Heart left ventricle (tissue), 16 donors: ENCODE measurements at regions not wholly inside any gene's neighbourhood (a gene's known extent, or its start where the extent isn't known, plus 50 kb on each side); places are given as distances from the start of the nearest gene placed in this dataset.

ENCODE experiments used
- ATAC-seq, 4 donors: fragments of 200-7000 bp; cut with Tn5 transposase; one replicate each; pipeline ENCODE4 v1.9.1; 2020 to 2022; ENCODE audit warnings: moderate library complexity in 4 of 4, mild to moderate bottlenecking in 3 of 4, moderate number of reproducible peaks in 1 of 4
- DNase-seq, 5 donors: peaks; one replicate each; pipeline ENCODE4 v3.0.0-alpha.2; 2020
- H3K27ac ChIP-seq, 12 donors: fragments of 200-600 bp; sonication (generic) in 4 of 12; one replicate each; pipeline versions ENCODE4 v1.5.0 to v1.8.0; 2016 to 2022; ENCODE audit warnings: mild to moderate bottlenecking in 2 of 12
- H3K27me3 ChIP-seq, 9 donors: fragments of 200-600 bp; sonication (generic) in 2 of 9; one replicate each; pipeline versions ENCODE4 v1.5.1 to v1.8.0; 2016 to 2022; ENCODE audit warnings: mild to moderate bottlenecking in 3 of 9
- H3K36me3 ChIP-seq, 9 donors: fragments of 200-600 bp; sonication (generic) in 2 of 9; one replicate each; pipeline versions ENCODE4 v1.5.0 to v1.8.0; 2018 to 2022; ENCODE audit warnings: mild to moderate bottlenecking in 2 of 9
- H3K4me1 ChIP-seq, 12 donors: fragments of 200-600 bp; sonication (generic) in 4 of 12; one replicate each; pipeline versions ENCODE4 v1.5.0 to v1.8.0; 2016 to 2022; ENCODE audit warnings: mild to moderate bottlenecking in 3 of 12
- H3K4me3 ChIP-seq, 12 donors: fragments of 200-600 bp; sonication (generic) in 4 of 12; one replicate each; pipeline versions ENCODE4 v1.5.0 to v1.8.0; 2017 to 2022; ENCODE audit warnings: mild to moderate bottlenecking in 9 of 12, moderate library complexity in 4 of 12
- H3K9me3 ChIP-seq, 12 donors: fragments of 200-600 bp; sonication (generic) in 4 of 12; one replicate each; pipeline versions ENCODE4 v1.5.0 to v1.8.0; 2016 to 2022; ENCODE audit warnings: mild to moderate bottlenecking in 1 of 12
- POLR2A ChIP-seq, 2 donors: fragments of 450-650 bp; IDR thresholded peaks; one replicate each; pipeline ENCODE4 v1.6.1; 2017; ENCODE audit warnings: antibody characterized with exemption in 2 of 2, mild to moderate bottlenecking in 2 of 2, moderate library complexity in 2 of 2
- WGBS, 4 donors: extraction: QIAGEN DNeasy Blood & Tissue Kit in 2 of 4; methylation state at CpG; one replicate each; pipeline versions ENCODE4 v1.1.5 to v1.1.7; 2013 to 2018; 5-methylcytosine and 5-hydroxymethylcytosine counted together
- intact Hi-C, 10 donors: fragments of 100-400 bp; cut with DNase I; formaldehyde crosslinking; loops; one replicate each; pipeline versions ENCODE4 v1.11.1 to v1.14.2; 2022
- TF ChIP-seq, protein P1 (sequence below), 12 donors: fragments of 200-600 bp; sonication (generic) in 4 of 12; IDR thresholded peaks; one replicate each; pipeline versions ENCODE4 v1.5.0 to v1.8.0; 2018 to 2022; ENCODE audit warnings: antibody characterized with exemption in 12 of 12, mild to moderate bottlenecking in 5 of 12
- donor health status: ischemic (EF 13 %, LVEDD 7.1; RV severe dilation, severe dysfunction).
- donor health status: healthy with polysubstance abuse.
- donor health status: DM: no; HTN: yes; CAD: no.
- donor health status: DM: no; HTN: no; CAD: no.
- donor health status: ischemic (EF 25% LVEDD 6.9; RV normal size, moderate dysfunction).
- donor health status: ischemic (EF 25% LVEDD 5.7; RV mildly dilated, moderate dysfunction).
- donor health status: healthy.
- donor health status: DM: yes; HTN: yes; CAD: no.
- donor health status: ischemic (EF 35%, LVEDD 5.7; RV mildly dilated, moderate dysfunction).
- donor health status: nonischemic (EF 11% LVEDD 7.7; RV severe dilation, severe dysfunction).
- donor health status: DM: yes; HTN: yes; CAD: no.
- donor health status: PGD.
- donor health status: ischemic (EF 29% LVEDD 5.4; RV normal size, mild dysfunction).
- donor health status: nonischemic (EF 23%, LVEDD 6.1; RV moderate dilation, normal function).

GRCh38 chr15:99474909-99475753 is 90.7 kb upstream of the MEF2A start:
- 63 to 86% (median 79%) methylated on average over 22 to 25 of the region's 25 CpGs for WGBS, 4 donors
- intact Hi-C loops: loop anchor here in 2 of 10 donors (1.0 to 5.0 kb wide), 4 partner anchors 20 to 92 kb away; partner anchors contain the start of gene MEF2A (in 1 of the 2)
- peak in 4 of 5 donors; percentile 59 to 89 (median 84) for DNase-seq
- no peaks in the 10 kb centered on the region for H3K9me3 ChIP-seq
- no peak for TF ChIP-seq POLR2A (IDR thresholded peaks at IDR 0.05)
- TF ChIP-seq, protein P1, sequence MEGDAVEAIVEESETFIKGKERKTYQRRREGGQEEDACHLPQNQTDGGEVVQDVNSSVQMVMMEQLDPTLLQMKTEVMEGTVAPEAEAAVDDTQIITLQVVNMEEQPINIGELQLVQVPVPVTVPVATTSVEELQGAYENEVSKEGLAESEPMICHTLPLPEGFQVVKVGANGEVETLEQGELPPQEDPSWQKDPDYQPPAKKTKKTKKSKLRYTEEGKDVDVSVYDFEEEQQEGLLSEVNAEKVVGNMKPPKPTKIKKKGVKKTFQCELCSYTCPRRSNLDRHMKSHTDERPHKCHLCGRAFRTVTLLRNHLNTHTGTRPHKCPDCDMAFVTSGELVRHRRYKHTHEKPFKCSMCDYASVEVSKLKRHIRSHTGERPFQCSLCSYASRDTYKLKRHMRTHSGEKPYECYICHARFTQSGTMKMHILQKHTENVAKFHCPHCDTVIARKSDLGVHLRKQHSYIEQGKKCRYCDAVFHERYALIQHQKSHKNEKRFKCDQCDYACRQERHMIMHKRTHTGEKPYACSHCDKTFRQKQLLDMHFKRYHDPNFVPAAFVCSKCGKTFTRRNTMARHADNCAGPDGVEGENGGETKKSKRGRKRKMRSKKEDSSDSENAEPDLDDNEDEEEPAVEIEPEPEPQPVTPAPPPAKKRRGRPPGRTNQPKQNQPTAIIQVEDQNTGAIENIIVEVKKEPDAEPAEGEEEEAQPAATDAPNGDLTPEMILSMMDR (IDR thresholded peaks at IDR 0.05): no peak
- H3K36me3 ChIP-seq: no peaks in the 10 kb centered on the region
- peaks cover 0 to 66% (median 54%) of the 10 kb centered on the region in 12 donors for H3K4me1 ChIP-seq
- peak overlapping the region in 10 of 12 donors; percentile 72 to 88 (median 81) for H3K27ac ChIP-seq
- peak overlapping the region in 1 of 12 donors; percentile 37 for H3K4me3 ChIP-seq
- ATAC-seq: peak; percentile 15 to 60 (median 32)
- H3K27me3 ChIP-seq: no peaks in the 10 kb centered on the region

- WGBS, 4 donors: 93 to 97% (median 94%) methylated on average over 14 of the region's 14 CpGs
- no peaks in the 10 kb centered on the region for H3K9me3 ChIP-seq
- H3K27me3 ChIP-seq: no peaks in the 10 kb centered on the region
- H3K4me1 ChIP-seq: peaks cover 0 to 66% (median 54%) of the 10 kb centered on the region in 12 donors
- H3K27ac ChIP-seq: peak overlapping the region in 7 of 12 donors; percentile 64 to 88 (median 79)
- H3K36me3 ChIP-seq: no peaks in the 10 kb centered on the region
- no peak for ATAC-seq
- no peak overlapping the region for H3K4me3 ChIP-seq
- TF ChIP-seq, protein P1 (IDR thresholded peaks at IDR 0.05): no peak
- TF ChIP-seq POLR2A (IDR thresholded peaks at IDR 0.05): no peak
- intact Hi-C loops: no loop called here
- DNase-seq: no peak
These were observed 89.9 kb upstream of the MEF2A start for GRCh38 chr15:99475754-99476412.

DNA sequence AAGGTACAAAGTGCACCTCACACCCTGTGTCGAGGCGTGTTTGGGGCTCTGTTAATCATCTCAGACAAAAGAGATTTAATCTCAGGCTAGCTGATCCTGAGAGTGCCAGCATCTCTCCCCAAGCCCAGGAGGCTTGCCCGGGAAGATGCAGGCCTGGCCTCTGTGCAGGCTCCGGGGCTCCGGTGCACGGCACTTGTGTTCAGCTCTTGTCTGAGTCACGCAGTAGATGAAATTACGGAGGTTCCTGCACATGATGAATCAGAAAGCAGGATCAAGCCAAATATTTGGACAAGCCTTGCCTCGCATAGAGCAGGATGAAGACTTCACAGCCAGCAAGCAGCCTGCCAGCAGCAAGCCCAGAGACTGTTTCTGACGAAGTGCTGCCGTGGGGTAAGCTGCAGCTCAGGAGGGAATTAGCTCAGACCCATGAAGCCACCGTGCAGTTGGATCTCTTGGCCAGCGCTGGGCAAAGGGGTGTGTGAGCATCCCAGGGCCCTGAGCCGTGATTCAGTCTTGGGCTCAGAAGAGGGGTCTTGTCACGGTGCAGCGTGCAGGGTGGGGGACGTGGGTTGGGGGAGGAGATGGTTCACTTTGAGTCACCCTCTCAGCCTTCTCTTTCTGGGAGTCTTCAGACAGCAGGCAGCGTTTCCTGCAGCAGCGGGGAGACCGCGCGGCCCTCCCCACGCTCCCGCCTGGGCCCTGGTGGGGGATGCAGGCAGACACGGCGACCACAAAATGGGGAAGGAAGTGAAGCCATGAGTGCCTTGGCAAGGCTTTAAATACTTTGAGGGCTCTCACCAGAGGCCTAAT is 89.2 kb upstream of the MEF2A start:
- peak overlapping the region in 9 of 12 donors; percentile 2 to 88 (median 72) for H3K27ac ChIP-seq
- peaks cover 0 to 66% (median 54%) of the 10 kb centered on the region in 12 donors for H3K4me1 ChIP-seq
- H3K4me3 ChIP-seq: no peak overlapping the region
- intact Hi-C loops: no loop called here
- DNase-seq (peak in 4 of 5 donors; percentile 58 to 83 (median 70)), ATAC-seq (peak in 3 of 4 donors; percentile 21 to 71 (median 69))
- H3K27me3 ChIP-seq: no peaks in the 10 kb centered on the region
- 47 to 56% (median 51%) methylated on average over 24 to 26 of the region's 26 CpGs for WGBS, 4 donors
- no peaks in the 10 kb centered on the region for H3K9me3 ChIP-seq
- no peak for TF ChIP-seq POLR2A (IDR thresholded peaks at IDR 0.05)
- TF ChIP-seq, protein P1 (IDR thresholded peaks at IDR 0.05): no peak
- H3K36me3 ChIP-seq: no peaks in the 10 kb centered on the region
